KG1 (cell line): ENCODE measurements at regions not wholly inside any gene's neighbourhood (a gene's known extent, or its start where the extent isn't known, plus 50 kb on each side); places are given as distances from the start of the nearest gene placed in this dataset.

Experiments used
- DNase-seq: peaks from one replicate; lab custom pipeline; 2025; lab: John Stamatoyannopoulos, UW

- DNase-seq, result no peak
Measured at GRCh38 chr4:108399610-108400265, 220.6 kb upstream of the RPL34 start.

- no peak for DNase-seq
Measured at GRCh38 chr4:108398836-108399235, 221.5 kb upstream of the RPL34 start.

GRCh38 chr4:108398316-108398715 lies 222.1 kb upstream of the RPL34 start:
- no peak for DNase-seq

GRCh38 chr4:108397850-108398249 lies 222.5 kb upstream of the RPL34 start:
- DNase-seq, result no peak

- DNase-seq, result no peak
Measured at GRCh38 chr4:108396900-108397497, 223.4 kb upstream of the RPL34 start.

GRCh38 chr4:108395786-108396185 lies 224.6 kb upstream of the RPL34 start:
- DNase-seq, result no peak

GRCh38 chr4:108393890-108394472 lies 225.2 kb upstream of the LEF1 start:
- no peak for DNase-seq

GRCh38 chr4:108391701-108392455 lies 223.1 kb upstream of the LEF1 start:
- DNase-seq, result no peak

GRCh38 chr4:108385076-108385475 lies 216.3 kb upstream of the LEF1 start:
- no peak for DNase-seq

- DNase-seq, result no peak
Measured at GRCh38 chr4:108384544-108384943, 215.8 kb upstream of the LEF1 start.

- DNase-seq, result no peak
Measured at GRCh38 chr4:108383157-108383556, 214.4 kb upstream of the LEF1 start.

GRCh38 chr4:108382751-108383150 lies 214.0 kb upstream of the LEF1 start:
- no peak for DNase-seq

GRCh38 chr4:108378164-108378563 lies 209.4 kb upstream of the LEF1 start:
- DNase-seq, result no peak

- DNase-seq, result no peak
Measured at GRCh38 chr4:108377021-108377420, 208.3 kb upstream of the LEF1 start.

- no peak for DNase-seq
Measured at GRCh38 chr4:108375434-108375833, 206.7 kb upstream of the LEF1 start.

- no peak for DNase-seq
Measured at GRCh38 chr4:108372681-108373080, 203.9 kb upstream of the LEF1 start.

- DNase-seq, result no peak
Measured at GRCh38 chr4:108371282-108371681, 202.6 kb upstream of the LEF1 start.

- DNase-seq, result no peak
Measured at GRCh38 chr4:108370291-108371141, 201.8 kb upstream of the LEF1 start.

- DNase-seq, result no peak
Measured at GRCh38 chr4:108369035-108369655, 200.4 kb upstream of the LEF1 start.

GRCh38 chr4:108367751-108368150 lies 199.0 kb upstream of the LEF1 start:
- no peak for DNase-seq

GRCh38 chr4:108366716-108367115 lies 198.0 kb upstream of the LEF1 start:
- no peak for DNase-seq

GRCh38 chr4:108365551-108365950 lies 196.8 kb upstream of the LEF1 start:
- DNase-seq, result no peak
